Spleen (tissue), 7 donors: ENCODE measurements at regions not wholly inside any gene's neighbourhood (a gene's known extent, or its start where the extent isn't known, plus 50 kb on each side); places are given as distances from the start of the nearest gene placed in this dataset.

Source experiments
- POLR2A ChIP-seq, 3 donors: fragments of 450-650 bp; IDR thresholded peaks; one replicate each; pipeline ENCODE4 v1.5.1; 2017; ENCODE audit warnings: antibody characterized with exemption in 3 of 3, mild to moderate bottlenecking in 1 of 3
- POLR2AphosphoS5 ChIP-seq, 3 donors: sonication (generic); formaldehyde crosslinking; IDR thresholded peaks; one replicate each; pipeline ENCODE4 v1.5.1; 2017; ENCODE audit warnings: antibody characterized with exemption in 3 of 3
- TF ChIP-seq, protein P1 (sequence below), 11 experiments: fragments of 200-600 bp in 7 of 11; fragments of 450-650 bp in 4 of 11; sonication (generic) in 4 of 11; IDR thresholded peaks in 8 of 11; conservative IDR thresholded peaks in 3 of 11; 1 replicate in 7 of 11; 2 replicates in 4 of 11; pipeline versions ENCODE4 v1.4.0 to v1.8.0; 2016 to 2021; ENCODE audit warnings: antibody characterized with exemption in 11 of 11, inconsistent platforms in 4 of 11, mild to moderate bottlenecking in 1 of 11
- donor health status: DM: no; HTN: no; CAD: no; lungs with moderate emphysema.
- donor health status: DM: no; HTN: no; CAD: no.
- donor health status: DM: no; HTN: no; CAD: no.

DNA sequence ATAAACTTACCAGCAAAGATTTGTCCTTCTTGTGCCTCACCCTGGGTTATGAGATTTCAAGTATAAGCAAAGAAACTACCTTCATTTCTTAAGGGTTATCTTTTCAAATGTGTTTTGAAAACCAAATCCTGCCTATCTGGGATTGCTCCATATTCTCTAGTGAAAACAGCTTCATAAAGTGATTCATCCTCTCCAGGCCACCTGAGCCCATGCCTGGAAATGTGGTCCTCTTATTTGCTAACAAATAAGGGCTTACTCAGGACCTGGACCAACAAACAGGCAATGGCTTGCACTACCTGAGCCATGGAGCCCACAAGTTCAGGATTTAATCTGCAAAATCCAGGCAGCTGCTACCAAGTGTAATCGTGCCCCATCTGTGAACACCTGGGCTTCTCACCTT lies 234.4 kb upstream of the RBBP8 start:
- TF ChIP-seq, protein P1, sequence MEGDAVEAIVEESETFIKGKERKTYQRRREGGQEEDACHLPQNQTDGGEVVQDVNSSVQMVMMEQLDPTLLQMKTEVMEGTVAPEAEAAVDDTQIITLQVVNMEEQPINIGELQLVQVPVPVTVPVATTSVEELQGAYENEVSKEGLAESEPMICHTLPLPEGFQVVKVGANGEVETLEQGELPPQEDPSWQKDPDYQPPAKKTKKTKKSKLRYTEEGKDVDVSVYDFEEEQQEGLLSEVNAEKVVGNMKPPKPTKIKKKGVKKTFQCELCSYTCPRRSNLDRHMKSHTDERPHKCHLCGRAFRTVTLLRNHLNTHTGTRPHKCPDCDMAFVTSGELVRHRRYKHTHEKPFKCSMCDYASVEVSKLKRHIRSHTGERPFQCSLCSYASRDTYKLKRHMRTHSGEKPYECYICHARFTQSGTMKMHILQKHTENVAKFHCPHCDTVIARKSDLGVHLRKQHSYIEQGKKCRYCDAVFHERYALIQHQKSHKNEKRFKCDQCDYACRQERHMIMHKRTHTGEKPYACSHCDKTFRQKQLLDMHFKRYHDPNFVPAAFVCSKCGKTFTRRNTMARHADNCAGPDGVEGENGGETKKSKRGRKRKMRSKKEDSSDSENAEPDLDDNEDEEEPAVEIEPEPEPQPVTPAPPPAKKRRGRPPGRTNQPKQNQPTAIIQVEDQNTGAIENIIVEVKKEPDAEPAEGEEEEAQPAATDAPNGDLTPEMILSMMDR (IDR thresholded peaks at IDR 0.05 in 8 of 11, conservative IDR thresholded peaks at IDR 0.05 in 3 of 11), result no peak
- no peak for TF ChIP-seq POLR2A (IDR thresholded peaks at IDR 0.05)
- no peak for TF ChIP-seq POLR2AphosphoS5 (IDR thresholded peaks at IDR 0.05)
